Panc1 (cell line): ENCODE measurements at regions not wholly inside any gene's neighbourhood (a gene's known extent, or its start where the extent isn't known, plus 50 kb on each side); places are given as distances from the start of the nearest gene placed in this dataset.
"Not testable (repeated sequence)": the region's sequence is repeated elsewhere in the genome, so short reads cannot be mapped to it uniquely, and the experiment has no call there.

ENCODE experiments used
- ATAC-seq: fragments of 200-7000 bp; cut with Tn5 transposase; 2 replicates; pipeline ENCODE4 v1.9.1; 2020; ENCODE audit warnings: mild to moderate bottlenecking, moderate library complexity
- BruUV-seq: library from RNA; stranded (reverse); fragments of 400-500 nt; replicated peaks from 2 replicates; lab custom pipeline; 2021; lab: Mats Ljungman, UMichigan
- CTCF ChIA-PET: fragments of 300-600 bp; sonication (Branson Sonifier 250); formaldehyde crosslinking; loops from one replicate; lab custom pipeline; 2022; ENCODE audit warnings: antibody characterized with exemption; lab: Charles Lee
- POLR2A ChIA-PET: fragments of 300-600 bp; sonication (Branson Sonifier 250); formaldehyde crosslinking; loops from one replicate; lab custom pipeline; 2022; ENCODE audit warnings: antibody characterized with exemption; lab: Charles Lee
- DNase-seq: peaks from one replicate; pipeline ENCODE4 v3.0.0-alpha.2; 2010; ENCODE audit warnings: low read depth, low spot score
- H3K27ac ChIP-seq: 2 replicates; pipeline ENCODE4 v1.5.1; 2011; ENCODE audit warnings: mild to moderate bottlenecking, low read length, inconsistent platforms
- H3K27me3 ChIP-seq: fragments of 200-500 bp; sonication (Bioruptor generic); 2 replicates; pipeline ENCODE4 v1.6.0; 2014; ENCODE audit warnings: low read length, inconsistent platforms; ENCODE audit not compliant: control insufficient read depth, insufficient read depth
- H3K36me3 ChIP-seq: fragments of 200-500 bp; sonication (Bioruptor generic); 2 replicates; pipeline ENCODE4 v1.5.1; 2014; ENCODE audit warnings: inconsistent platforms, mild to moderate bottlenecking, low read length, moderate library complexity; ENCODE audit not compliant: control insufficient read depth, insufficient read depth
- H3K4me1 ChIP-seq: 2 replicates; pipeline ENCODE4 v1.5.1; 2011; ENCODE audit warnings: inconsistent platforms, mild to moderate bottlenecking, low read length, moderate library complexity; ENCODE audit not compliant: control insufficient read depth, insufficient read depth
- H3K4me3 ChIP-seq, 2 experiments: 2 replicates each; pipeline ENCODE4 v1.5.1; 2011 to 2012; ENCODE audit warnings: low read depth in 2 of 2, low read length in 2 of 2, mild to moderate bottlenecking in 2 of 2, inconsistent platforms in 1 of 2, moderate library complexity in 1 of 2
- H3K9me3 ChIP-seq: fragments of 200-500 bp; sonication (Bioruptor generic); 2 replicates; pipeline ENCODE4 v1.5.1; 2014; ENCODE audit warnings: low read depth, mild to moderate bottlenecking, inconsistent platforms, low read length, moderate library complexity; ENCODE audit not compliant: control insufficient read depth, insufficient read depth
- CTCF ChIP-seq: fragments of 450-650 bp; IDR thresholded peaks from 2 replicates; pipeline ENCODE4 v1.5.1; 2017; ENCODE audit warnings: mild to moderate bottlenecking
- POLR2AphosphoS5 ChIP-seq: IDR thresholded peaks from 2 replicates; pipeline ENCODE4 v1.6.1; 2012; ENCODE audit warnings: mild to moderate bottlenecking, low read depth, low read length, moderate library complexity
- SIN3A ChIP-seq: IDR thresholded peaks from 2 replicates; pipeline ENCODE4 v1.6.1; 2012; ENCODE audit warnings: low read depth, mild to moderate bottlenecking, low read length, moderate library complexity, borderline replicate concordance; ENCODE audit not compliant: insufficient read depth
- TCF7L2 ChIP-seq: IDR thresholded peaks from 2 replicates; pipeline ENCODE4 v1.6.1; 2011; ENCODE audit warnings: mild to moderate bottlenecking, low read depth, low read length, inconsistent platforms
- in situ Hi-C: cut with HindIII; loops from 2 replicates; pipeline ENCODE4 v1.10.0; 2016; ENCODE audit warnings: low sequenced_read_pairs, low pct_unique_long_range_greater_than_20kb
- intact Hi-C: fragments of 100-400 bp; cut with micrococcal nuclease; formaldehyde crosslinking; loops from one replicate; pipeline ENCODE4 v1.10.0; 2022; ENCODE audit not compliant: unreplicated experiment
- TF ChIP-seq, protein P1 (sequence below), 2 experiments: IDR thresholded peaks; 2 replicates each; pipeline ENCODE4 v1.6.1; 2011 to 2012; ENCODE audit warnings: low read depth in 2 of 2, control low read depth in 1 of 2, low read length in 1 of 2, mild to moderate bottlenecking in 1 of 2, moderate library complexity in 1 of 2; ENCODE audit not compliant: insufficient read depth in 1 of 2

- ChIA-PET CTCF (interaction anchor here (1.3 kb wide), 1 partner anchor 20 kb away, joined by 3 read pairs; no protein-coding TSS in a partner anchor), POLR2A (no interaction called here)
- ATAC-seq: no peak
- TF ChIP-seq, protein P1, sequence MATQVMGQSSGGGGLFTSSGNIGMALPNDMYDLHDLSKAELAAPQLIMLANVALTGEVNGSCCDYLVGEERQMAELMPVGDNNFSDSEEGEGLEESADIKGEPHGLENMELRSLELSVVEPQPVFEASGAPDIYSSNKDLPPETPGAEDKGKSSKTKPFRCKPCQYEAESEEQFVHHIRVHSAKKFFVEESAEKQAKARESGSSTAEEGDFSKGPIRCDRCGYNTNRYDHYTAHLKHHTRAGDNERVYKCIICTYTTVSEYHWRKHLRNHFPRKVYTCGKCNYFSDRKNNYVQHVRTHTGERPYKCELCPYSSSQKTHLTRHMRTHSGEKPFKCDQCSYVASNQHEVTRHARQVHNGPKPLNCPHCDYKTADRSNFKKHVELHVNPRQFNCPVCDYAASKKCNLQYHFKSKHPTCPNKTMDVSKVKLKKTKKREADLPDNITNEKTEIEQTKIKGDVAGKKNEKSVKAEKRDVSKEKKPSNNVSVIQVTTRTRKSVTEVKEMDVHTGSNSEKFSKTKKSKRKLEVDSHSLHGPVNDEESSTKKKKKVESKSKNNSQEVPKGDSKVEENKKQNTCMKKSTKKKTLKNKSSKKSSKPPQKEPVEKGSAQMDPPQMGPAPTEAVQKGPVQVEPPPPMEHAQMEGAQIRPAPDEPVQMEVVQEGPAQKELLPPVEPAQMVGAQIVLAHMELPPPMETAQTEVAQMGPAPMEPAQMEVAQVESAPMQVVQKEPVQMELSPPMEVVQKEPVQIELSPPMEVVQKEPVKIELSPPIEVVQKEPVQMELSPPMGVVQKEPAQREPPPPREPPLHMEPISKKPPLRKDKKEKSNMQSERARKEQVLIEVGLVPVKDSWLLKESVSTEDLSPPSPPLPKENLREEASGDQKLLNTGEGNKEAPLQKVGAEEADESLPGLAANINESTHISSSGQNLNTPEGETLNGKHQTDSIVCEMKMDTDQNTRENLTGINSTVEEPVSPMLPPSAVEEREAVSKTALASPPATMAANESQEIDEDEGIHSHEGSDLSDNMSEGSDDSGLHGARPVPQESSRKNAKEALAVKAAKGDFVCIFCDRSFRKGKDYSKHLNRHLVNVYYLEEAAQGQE (IDR thresholded peaks at IDR 0.05; ENCODE audit: insufficient read depth in 1 of 2, low read depth in 2 of 2, low read length in 1 of 2): no peak
- TF ChIP-seq SIN3A (no peak), CTCF (no peak)
- no peaks in the 10 kb centered on the region for H3K36me3 ChIP-seq
- intact Hi-C loops (no loop called here), in situ Hi-C loops (no loop called here)
- BruUV-seq: no TSS peak
- no peak overlapping the region for H3K27ac ChIP-seq
- H3K4me1 ChIP-seq: no peaks in the 10 kb centered on the region
- no peaks in the 10 kb centered on the region for H3K9me3 ChIP-seq
- no peak for DNase-seq
- H3K4me3 ChIP-seq: no peak overlapping the region
- no peaks in the 10 kb centered on the region for H3K27me3 ChIP-seq
These were observed 78.4 kb upstream of the EEA1 start for GRCh38 chr12:93007544-93007943.

GRCh38 chr12:93008044-93008778 is 79.1 kb upstream of the EEA1 start:
- CTCF ChIA-PET: interaction anchor here (1.3 kb wide), 1 partner anchor 21 kb away, joined by 3 read pairs; no protein-coding TSS in a partner anchor
- Histone ChIP-seq H3K9me3 (no peaks in the 10 kb centered on the region), H3K36me3 (no peaks in the 10 kb centered on the region), H3K4me1 (no peaks in the 10 kb centered on the region), H3K27ac (no peak overlapping the region), H3K4me3 (no peak overlapping the region), H3K27me3 (no peaks in the 10 kb centered on the region)
- intact Hi-C loops (no loop called here), in situ Hi-C loops (no loop called here)
- ATAC-seq: no peak
- no peak for DNase-seq
- BruUV-seq: no TSS peak
- POLR2A ChIA-PET: no interaction called here
- TF ChIP-seq, protein P1 (IDR thresholded peaks at IDR 0.05; ENCODE audit: insufficient read depth in 1 of 2, low read depth in 2 of 2, low read length in 1 of 2): no peak
- TF ChIP-seq TCF7L2 (no peak), POLR2AphosphoS5 (no peak), SIN3A (no peak), CTCF (no peak)

- H3K4me3 ChIP-seq, POLR2A ChIA-PET, H3K9me3 ChIP-seq, DNase-seq, H3K27me3 ChIP-seq, H3K27ac ChIP-seq, ATAC-seq, in situ Hi-C loops, H3K4me1 ChIP-seq, intact Hi-C loops, H3K36me3 ChIP-seq, BruUV-seq: not testable (repeated sequence)
- CTCF ChIA-PET: interaction anchor here (0.7 to 1.3 kb wide), 2 partner anchors 20 to 22 kb away, joined by 3 to 5 read pairs; no protein-coding TSS in a partner anchor
These were observed 79.8 kb upstream of the EEA1 start for GRCh38 chr12:93008880-93009279.
